Lower leg skin (tissue), 3 donors: ENCODE measurements at regions not wholly inside any gene's neighbourhood (a gene's known extent, or its start where the extent isn't known, plus 50 kb on each side); places are given as distances from the start of the nearest gene placed in this dataset.

Source experiments
- CTCF ChIP-seq, 3 donors: fragments of 450-650 bp; IDR thresholded peaks; one replicate each; pipeline ENCODE4 v1.5.1; 2016; ENCODE audit warnings: antibody characterized with exemption in 3 of 3, mild to moderate bottlenecking in 3 of 3, moderate library complexity in 2 of 3
- POLR2A ChIP-seq, 2 donors: fragments of 450-650 bp; IDR thresholded peaks; one replicate each; pipeline ENCODE4 v1.6.1; 2016 to 2017; ENCODE audit warnings: antibody characterized with exemption in 2 of 2, mild to moderate bottlenecking in 1 of 2, moderate library complexity in 1 of 2

GRCh38 chr2:239832490-239833268, 192.5 kb downstream of the NDUFA10 start:
- TF ChIP-seq CTCF (IDR thresholded peaks at IDR 0.05), result no peak
- no peak for TF ChIP-seq POLR2A (IDR thresholded peaks at IDR 0.05)
